ENCODE measurements at regions not wholly inside any gene's neighbourhood (a gene's known extent, or its start where the extent isn't known, plus 50 kb on each side); places are given as distances from the start of the nearest gene placed in this dataset.

DNA sequence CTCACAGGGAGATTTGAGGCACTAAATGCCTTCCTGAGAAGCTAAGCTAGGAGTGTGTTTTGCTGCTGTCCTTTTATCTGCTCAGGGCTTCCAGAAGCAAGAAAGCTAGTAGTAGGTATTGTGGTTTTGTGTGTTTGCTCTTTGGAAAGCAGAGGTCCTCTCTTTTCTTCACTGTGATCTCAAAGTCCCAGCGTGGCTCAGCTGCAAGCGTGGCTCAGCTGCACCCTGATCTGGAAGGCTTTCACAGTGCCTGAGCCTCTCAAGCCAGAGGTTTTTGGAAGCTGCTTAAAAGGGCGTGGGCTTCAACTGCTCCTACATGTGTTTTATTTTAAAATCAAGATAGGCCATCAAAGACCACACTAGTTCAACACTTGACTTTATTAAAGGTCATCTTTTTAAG is 337.4 kb upstream of the RGS6 start:
- DNase-seq (ENCODE audit: low read depth) = no peak
- no peak overlapping the region for H3K4me3 ChIP-seq (ENCODE audit: low read length)
- no peak for TF ChIP-seq CTCF (conservative IDR thresholded peaks at IDR 0.05; ENCODE audit: low read depth, low read length)

- TF ChIP-seq CTCF (conservative IDR thresholded peaks at IDR 0.05; ENCODE audit: low read depth, low read length) = no peak
- H3K4me3 ChIP-seq (ENCODE audit: low read length) = no peak overlapping the region
- no peak for DNase-seq (ENCODE audit: low read depth)
Measured at GRCh38 chr14:71595441-71595840, 336.8 kb upstream of the RGS6 start.

DNA sequence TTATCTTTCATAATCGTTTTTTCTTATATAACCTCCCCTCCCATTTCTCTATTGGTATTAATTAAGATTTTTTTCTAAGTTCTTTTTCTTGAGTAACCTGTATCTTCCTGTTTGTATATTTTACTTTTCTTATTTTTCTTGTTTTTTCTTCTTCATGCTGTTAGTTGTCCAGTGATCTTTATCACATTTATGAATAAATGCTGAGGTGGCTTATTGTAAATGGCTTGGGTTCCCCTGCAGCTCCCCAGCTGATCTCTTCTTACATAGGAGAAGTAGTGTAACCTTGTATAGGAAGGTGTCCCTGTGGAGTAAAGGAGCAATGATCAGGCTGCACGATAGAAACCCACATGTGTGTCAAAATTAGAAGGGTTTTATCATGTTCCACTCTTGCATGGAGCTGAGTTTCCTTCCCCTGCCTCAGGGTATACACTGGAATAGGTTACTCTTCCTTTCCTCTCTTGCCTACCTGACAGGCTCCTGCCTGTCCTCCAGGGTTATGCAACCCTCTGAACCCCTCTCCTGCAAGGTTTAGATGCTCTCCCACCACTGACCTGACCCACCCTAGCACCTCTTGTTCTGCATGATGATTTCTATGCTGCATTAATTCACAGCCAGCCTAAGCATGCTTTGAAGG is 334.8 kb upstream of the RGS6 start:
- no peak for TF ChIP-seq CTCF (conservative IDR thresholded peaks at IDR 0.05; ENCODE audit: low read depth, low read length)
- DNase-seq (ENCODE audit: low read depth) = no peak
- no peak overlapping the region for H3K4me3 ChIP-seq (ENCODE audit: low read length)

DNA sequence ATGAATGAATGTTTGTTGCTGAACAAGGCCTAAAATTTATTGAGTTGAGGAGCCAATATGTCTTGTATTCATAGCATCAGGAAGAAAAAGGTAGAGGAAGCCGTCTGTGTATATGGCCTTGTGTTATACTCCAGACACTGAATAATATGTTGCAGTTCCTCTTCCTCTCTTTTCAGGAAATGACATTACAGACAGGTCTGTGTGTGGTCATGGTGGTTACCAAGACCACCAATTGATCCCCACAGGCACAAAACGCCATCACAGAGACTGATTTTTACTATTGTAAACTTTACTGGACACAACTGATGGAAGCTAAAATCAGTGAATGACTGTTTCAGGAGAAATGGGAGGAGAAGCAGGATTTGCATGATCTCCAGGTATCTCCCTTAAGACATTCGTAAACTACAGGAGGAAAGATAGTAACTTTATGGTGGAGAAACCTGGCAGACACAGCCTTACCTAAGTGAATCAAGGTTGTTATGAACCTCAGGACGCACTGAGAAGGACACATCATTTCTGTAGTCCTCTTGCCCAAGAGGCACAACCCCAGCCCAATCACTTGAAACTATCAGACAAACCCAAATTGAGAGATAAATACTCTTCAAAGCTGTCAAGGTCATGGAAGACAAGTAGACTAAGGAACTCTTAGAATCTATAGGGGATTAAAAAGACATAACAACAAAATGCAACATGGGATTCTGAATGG is 334.1 kb upstream of the RGS6 start:
- H3K4me3 ChIP-seq (ENCODE audit: low read length) = no peak overlapping the region
- no peak for DNase-seq (ENCODE audit: low read depth)
- TF ChIP-seq CTCF (conservative IDR thresholded peaks at IDR 0.05; ENCODE audit: low read depth, low read length) = no peak

DNA sequence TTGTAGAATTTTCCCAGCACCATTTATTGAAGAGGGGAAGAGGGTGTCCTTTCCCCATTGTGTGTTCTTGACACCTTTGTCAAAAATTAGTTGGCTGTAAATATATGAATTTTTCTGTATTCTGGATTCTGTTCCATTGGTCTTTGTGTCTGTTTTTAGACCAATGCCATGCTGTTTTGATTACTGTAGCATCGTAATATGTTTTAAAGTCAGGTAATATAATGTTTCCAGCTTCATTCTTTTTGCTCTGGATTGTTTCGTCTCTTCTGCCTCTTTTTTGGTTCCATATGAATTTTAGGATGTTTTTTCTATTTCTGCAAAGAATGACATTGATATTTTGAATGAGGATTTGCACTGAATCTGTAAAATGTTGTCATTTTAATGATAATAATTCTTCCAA is 331.9 kb upstream of the RGS6 start:
- H3K4me3 ChIP-seq (ENCODE audit: low read length) = no peak overlapping the region
- DNase-seq (ENCODE audit: low read depth) = no peak
- no peak for TF ChIP-seq CTCF (conservative IDR thresholded peaks at IDR 0.05; ENCODE audit: low read depth, low read length)

- no peak for DNase-seq (ENCODE audit: low read depth)
- no peak overlapping the region for H3K4me3 ChIP-seq (ENCODE audit: low read length)
- no peak for TF ChIP-seq CTCF (conservative IDR thresholded peaks at IDR 0.05; ENCODE audit: low read depth, low read length)
Measured at GRCh38 chr14:71602524-71602923, 329.7 kb upstream of the RGS6 start.

- DNase-seq (ENCODE audit: low read depth) = no peak
- TF ChIP-seq CTCF (conservative IDR thresholded peaks at IDR 0.05; ENCODE audit: low read depth, low read length) = no peak
- no peak overlapping the region for H3K4me3 ChIP-seq (ENCODE audit: low read length)
Measured at GRCh38 chr14:71604231-71604630, 328.0 kb upstream of the RGS6 start.
